Sigmoid colon (tissue), 4 donors: ENCODE measurements at regions not wholly inside any gene's neighbourhood (a gene's known extent, or its start where the extent isn't known, plus 50 kb on each side); places are given as distances from the start of the nearest gene placed in this dataset.

Experiments
- POLR2A ChIP-seq, 2 donors: fragments of 450-650 bp; IDR thresholded peaks; one replicate each; pipeline ENCODE4 v1.6.1; 2016; ENCODE audit warnings: antibody characterized with exemption in 2 of 2, mild to moderate bottlenecking in 2 of 2, moderate library complexity in 2 of 2
- POLR2AphosphoS5 ChIP-seq, 4 donors: sonication (generic); formaldehyde crosslinking; IDR thresholded peaks; one replicate each; pipeline ENCODE4 v1.6.1; 2017; ENCODE audit warnings: antibody characterized with exemption in 4 of 4
- TF ChIP-seq, protein P1 (sequence below), 4 experiments: fragments of 450-650 bp in 3 of 4; fragments of 200-600 bp in 1 of 4; IDR thresholded peaks; one replicate each; pipeline ENCODE4 v1.5.1; 2016 to 2019; ENCODE audit warnings: antibody characterized with exemption in 4 of 4, mild to moderate bottlenecking in 3 of 4, moderate library complexity in 2 of 4

DNA sequence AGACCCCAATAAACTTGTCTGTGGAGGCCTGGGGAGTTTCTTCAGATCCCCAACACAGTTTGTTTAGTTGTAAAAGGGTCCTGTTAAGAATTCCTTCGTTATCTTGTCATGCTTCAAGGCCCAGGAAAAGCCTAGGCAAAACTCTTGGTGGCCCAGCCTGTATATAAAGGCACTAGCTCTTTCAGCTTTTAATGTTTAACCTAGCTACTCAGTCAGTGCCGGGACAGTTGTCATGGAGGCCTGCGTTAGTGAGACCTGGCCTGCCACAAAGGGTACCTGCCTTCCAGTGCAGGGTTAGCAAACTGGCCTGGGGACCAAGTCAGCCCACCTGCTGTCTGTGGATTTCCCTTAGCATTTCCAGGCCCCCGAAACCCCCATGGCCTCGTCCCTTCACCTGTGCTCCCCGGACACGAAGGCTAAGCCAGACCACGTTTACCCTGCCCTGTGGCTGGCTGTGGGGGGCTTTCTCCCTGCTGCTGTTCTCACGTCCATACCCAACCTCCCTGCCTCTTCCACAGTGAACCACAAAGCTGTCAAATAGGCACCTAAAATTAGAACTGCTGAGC is 96.9 kb upstream of the PPP2R2D start:
- TF ChIP-seq, protein P1, sequence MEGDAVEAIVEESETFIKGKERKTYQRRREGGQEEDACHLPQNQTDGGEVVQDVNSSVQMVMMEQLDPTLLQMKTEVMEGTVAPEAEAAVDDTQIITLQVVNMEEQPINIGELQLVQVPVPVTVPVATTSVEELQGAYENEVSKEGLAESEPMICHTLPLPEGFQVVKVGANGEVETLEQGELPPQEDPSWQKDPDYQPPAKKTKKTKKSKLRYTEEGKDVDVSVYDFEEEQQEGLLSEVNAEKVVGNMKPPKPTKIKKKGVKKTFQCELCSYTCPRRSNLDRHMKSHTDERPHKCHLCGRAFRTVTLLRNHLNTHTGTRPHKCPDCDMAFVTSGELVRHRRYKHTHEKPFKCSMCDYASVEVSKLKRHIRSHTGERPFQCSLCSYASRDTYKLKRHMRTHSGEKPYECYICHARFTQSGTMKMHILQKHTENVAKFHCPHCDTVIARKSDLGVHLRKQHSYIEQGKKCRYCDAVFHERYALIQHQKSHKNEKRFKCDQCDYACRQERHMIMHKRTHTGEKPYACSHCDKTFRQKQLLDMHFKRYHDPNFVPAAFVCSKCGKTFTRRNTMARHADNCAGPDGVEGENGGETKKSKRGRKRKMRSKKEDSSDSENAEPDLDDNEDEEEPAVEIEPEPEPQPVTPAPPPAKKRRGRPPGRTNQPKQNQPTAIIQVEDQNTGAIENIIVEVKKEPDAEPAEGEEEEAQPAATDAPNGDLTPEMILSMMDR (IDR thresholded peaks at IDR 0.05): no peak
- TF ChIP-seq POLR2A (IDR thresholded peaks at IDR 0.05) (no peak), POLR2AphosphoS5 (IDR thresholded peaks at IDR 0.05) (no peak)
